GM18868 (cell line): ENCODE measurements at regions not wholly inside any gene's neighbourhood (a gene's known extent, or its start where the extent isn't known, plus 50 kb on each side); places are given as distances from the start of the nearest gene placed in this dataset.
"Not testable (repeated sequence)": the region's sequence is repeated elsewhere in the genome, so short reads cannot be mapped to it uniquely, and the experiment has no call there.

ENCODE experiments used
- ATAC-seq: cut with Tn5 transposase; IDR thresholded peaks from one replicate; pipeline ENCODE4 v1.9.1; 2021; ENCODE audit warnings: mild to moderate bottlenecking, moderate library complexity; ENCODE audit not compliant: unreplicated experiment

- ATAC-seq = no peak
These were observed 299.4 kb upstream of the VSTM2A start for GRCh38 chr7:54242776-54243175.

- ATAC-seq = no peak
These were observed 297.2 kb upstream of the VSTM2A start for GRCh38 chr7:54245020-54245419.

GRCh38 chr7:54249686-54250085 is 292.5 kb upstream of the VSTM2A start:
- ATAC-seq = no peak

- no peak for ATAC-seq
These were observed 289.7 kb upstream of the VSTM2A start for GRCh38 chr7:54252256-54253035.

GRCh38 chr7:54253036-54253373 is 289.2 kb upstream of the VSTM2A start:
- no peak for ATAC-seq

GRCh38 chr7:54255242-54255641 is 286.9 kb upstream of the VSTM2A start:
- no peak for ATAC-seq

- no peak for ATAC-seq
These were observed 283.0 kb upstream of the VSTM2A start for GRCh38 chr7:54259185-54259584.

GRCh38 chr7:54260941-54261371 is 281.2 kb upstream of the VSTM2A start:
- no peak for ATAC-seq

GRCh38 chr7:54278847-54279246 is 263.3 kb upstream of the VSTM2A start:
- no peak for ATAC-seq

GRCh38 chr7:54292171-54292925 is 249.8 kb upstream of the VSTM2A start:
- ATAC-seq = no peak

- no peak for ATAC-seq
These were observed 242.7 kb upstream of the VSTM2A start for GRCh38 chr7:54299426-54299825.

GRCh38 chr7:54315955-54316354 is 226.2 kb upstream of the VSTM2A start:
- not testable (repeated sequence) for ATAC-seq

GRCh38 chr7:54326592-54327167 is 215.5 kb upstream of the VSTM2A start:
- no peak for ATAC-seq

- no peak for ATAC-seq
These were observed 211.9 kb upstream of the VSTM2A start for GRCh38 chr7:54330216-54330800.

GRCh38 chr7:54331311-54331710 is 210.9 kb upstream of the VSTM2A start:
- ATAC-seq = no peak

GRCh38 chr7:54332301-54332700 is 209.9 kb upstream of the VSTM2A start:
- no peak for ATAC-seq

- ATAC-seq = no peak
These were observed 208.2 kb upstream of the VSTM2A start for GRCh38 chr7:54333952-54334351.

GRCh38 chr7:54336800-54337199 is 205.4 kb upstream of the VSTM2A start:
- ATAC-seq = peak; percentile 74

- no peak for ATAC-seq
These were observed 204.7 kb upstream of the VSTM2A start for GRCh38 chr7:54337466-54337865.

GRCh38 chr7:54338319-54338718 is 203.9 kb upstream of the VSTM2A start:
- ATAC-seq = no peak

GRCh38 chr7:54339073-54339472 is 203.1 kb upstream of the VSTM2A start:
- ATAC-seq = no peak

GRCh38 chr7:54342458-54342857 is 199.7 kb upstream of the VSTM2A start:
- ATAC-seq = no peak
